Muscle layer of duodenum (tissue), 2 donors: ENCODE measurements at regions not wholly inside any gene's neighbourhood (a gene's known extent, or its start where the extent isn't known, plus 50 kb on each side); places are given as distances from the start of the nearest gene placed in this dataset.
"Not testable (repeated sequence)": the region's sequence is repeated elsewhere in the genome, so short reads cannot be mapped to it uniquely, and the experiment has no call there.

Source experiments
- H3K27ac ChIP-seq: one replicate; pipeline ENCODE4 v1.7.0; 2013; ENCODE audit warnings: mild to moderate bottlenecking, low read length
- H3K27me3 ChIP-seq: one replicate; pipeline ENCODE4 v1.7.0; 2013; ENCODE audit warnings: low read depth, mild to moderate bottlenecking, control low read depth, low read length
- H3K36me3 ChIP-seq, 2 donors: one replicate each; pipeline ENCODE4 v1.7.0; 2013; ENCODE audit warnings: low read length in 2 of 2, control low read depth in 1 of 2, mild to moderate bottlenecking in 1 of 2; ENCODE audit not compliant: insufficient read depth in 2 of 2, control insufficient read depth in 1 of 2
- H3K4me1 ChIP-seq, 2 donors: one replicate each; pipeline ENCODE4 v1.7.0; 2013; ENCODE audit warnings: low read length in 2 of 2, mild to moderate bottlenecking in 2 of 2, control low read depth in 1 of 2, moderate library complexity in 1 of 2; ENCODE audit not compliant: insufficient read depth in 2 of 2, control insufficient read depth in 1 of 2
- H3K4me3 ChIP-seq, 2 donors: one replicate each; pipeline ENCODE4 v1.7.0; 2013; ENCODE audit warnings: low read length in 2 of 2, low read depth in 1 of 2, mild to moderate bottlenecking in 1 of 2
- H3K9me3 ChIP-seq, 2 donors: one replicate each; pipeline ENCODE4 v1.7.0; 2013; ENCODE audit warnings: low read length in 2 of 2, control low read depth in 1 of 2, mild to moderate bottlenecking in 1 of 2; ENCODE audit not compliant: control insufficient read depth in 1 of 2
- donor health status: healthy.

GRCh38 chr1:120621278-120621677, 102.5 kb upstream of the NBPF26 start:
- not testable (repeated sequence) for H3K4me1 ChIP-seq, H3K27ac ChIP-seq, H3K36me3 ChIP-seq, H3K27me3 ChIP-seq, H3K9me3 ChIP-seq, H3K4me3 ChIP-seq

DNA sequence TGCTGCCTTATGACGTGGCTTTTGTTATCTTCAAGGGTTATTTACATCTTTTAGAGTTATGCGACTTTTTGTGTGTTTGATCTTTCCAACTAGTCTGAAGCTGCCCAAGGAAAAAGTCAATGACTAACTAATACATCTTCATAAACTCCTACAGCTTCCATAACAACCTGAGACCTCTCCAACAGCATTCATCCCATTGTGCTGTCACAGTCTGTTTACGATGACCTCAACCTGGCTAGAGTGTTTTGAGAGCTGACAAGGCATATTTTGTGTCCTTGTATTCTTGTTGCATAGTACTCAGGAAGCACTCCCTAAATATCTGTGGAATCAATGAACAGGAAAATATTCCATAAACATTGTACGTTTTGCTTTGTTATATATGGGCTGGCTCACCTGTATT, 100.2 kb upstream of the NBPF26 start:
- H3K27ac ChIP-seq, H3K27me3 ChIP-seq, H3K9me3 ChIP-seq, H3K36me3 ChIP-seq, H3K4me3 ChIP-seq, H3K4me1 ChIP-seq: not testable (repeated sequence)

DNA sequence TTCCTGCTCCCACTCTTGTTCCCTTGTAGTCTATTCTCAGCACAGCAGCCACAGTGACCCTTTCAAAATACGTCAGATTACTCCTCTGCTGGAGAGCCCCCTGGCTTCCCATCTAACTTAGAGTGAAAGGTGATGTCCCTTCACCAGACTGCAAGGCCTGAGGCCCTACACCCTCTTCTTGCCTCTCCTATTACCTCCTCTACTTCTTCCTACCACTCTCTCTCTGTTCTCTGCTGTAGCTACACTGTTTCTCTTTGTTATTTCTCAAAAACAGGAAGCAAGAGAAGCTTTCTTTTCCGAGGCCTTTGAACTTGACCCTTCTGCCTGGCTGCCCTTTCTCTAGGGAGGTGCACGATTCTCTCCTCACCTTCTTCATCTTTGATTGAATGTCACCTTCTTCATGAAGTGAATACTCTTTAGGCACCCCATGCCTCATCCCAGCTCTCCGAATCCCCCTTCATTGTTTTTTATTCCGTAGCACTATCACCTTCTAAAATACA, 99.1 kb upstream of the NBPF26 start:
- not testable (repeated sequence) for H3K9me3 ChIP-seq, H3K36me3 ChIP-seq, H3K27me3 ChIP-seq, H3K4me1 ChIP-seq, H3K27ac ChIP-seq, H3K4me3 ChIP-seq

- H3K27ac ChIP-seq, H3K36me3 ChIP-seq, H3K4me1 ChIP-seq, H3K4me3 ChIP-seq, H3K9me3 ChIP-seq, H3K27me3 ChIP-seq: not testable (repeated sequence)
These were observed 93.8 kb upstream of the NBPF26 start for GRCh38 chr1:120629832-120630455.

DNA sequence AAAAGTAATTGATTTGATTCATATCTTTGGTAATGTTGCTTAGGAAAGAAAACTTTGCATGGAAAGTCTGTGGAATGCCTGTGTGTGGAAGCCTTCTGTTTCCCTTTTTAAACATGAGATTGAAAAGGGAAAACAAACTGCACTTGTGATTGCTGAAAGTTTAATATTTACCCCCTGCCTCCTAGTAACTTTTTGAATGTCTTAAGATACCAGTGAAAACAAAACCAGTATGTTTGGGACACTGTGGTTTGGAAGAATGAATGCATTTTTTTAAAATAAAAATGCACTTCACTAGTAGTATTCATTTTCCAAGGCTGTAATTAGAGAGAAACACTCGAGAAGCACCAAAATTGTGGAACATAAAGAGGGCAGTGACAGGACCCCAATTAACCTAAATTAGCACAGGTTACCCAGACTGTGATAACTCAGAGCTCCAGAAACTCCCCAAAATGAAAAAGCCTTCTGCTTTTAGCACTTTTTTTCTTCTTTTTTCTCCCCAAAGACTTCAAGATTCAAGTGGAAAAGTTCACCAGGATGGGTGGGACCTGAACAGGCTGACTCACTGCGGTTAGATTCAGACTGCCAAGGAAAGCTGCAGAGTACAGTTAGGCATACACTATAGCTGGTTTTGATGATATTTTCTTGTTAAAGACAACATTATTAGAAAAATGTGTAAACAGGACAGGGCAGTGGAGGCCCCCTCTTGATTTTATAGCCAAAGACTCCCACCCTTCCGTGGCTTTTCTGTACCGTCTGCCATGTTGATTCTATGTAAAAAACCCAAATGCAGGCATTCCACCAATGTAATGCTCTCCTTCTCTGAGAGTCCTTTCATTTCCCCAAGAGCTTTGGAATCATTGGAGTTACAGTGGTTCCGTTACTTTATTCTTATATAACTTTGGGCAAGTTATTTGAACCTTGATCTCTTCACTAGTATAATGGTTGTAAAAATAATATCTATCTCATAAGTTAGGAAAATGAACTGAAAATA, 88.6 kb upstream of the NBPF26 start:
- H3K36me3 ChIP-seq, H3K4me1 ChIP-seq, H3K4me3 ChIP-seq, H3K27me3 ChIP-seq, H3K9me3 ChIP-seq, H3K27ac ChIP-seq: not testable (repeated sequence)

GRCh38 chr1:120640261-120641013, 83.3 kb upstream of the NBPF26 start:
- not testable (repeated sequence) for H3K4me1 ChIP-seq, H3K27me3 ChIP-seq, H3K36me3 ChIP-seq, H3K9me3 ChIP-seq, H3K4me3 ChIP-seq, H3K27ac ChIP-seq

- H3K27me3 ChIP-seq, H3K27ac ChIP-seq, H3K36me3 ChIP-seq, H3K4me1 ChIP-seq, H3K9me3 ChIP-seq, H3K4me3 ChIP-seq: not testable (repeated sequence)
These were observed 82.8 kb upstream of the NBPF26 start for GRCh38 chr1:120641014-120641302.

GRCh38 chr1:120647182-120647581, 76.6 kb upstream of the NBPF26 start:
- H3K36me3 ChIP-seq, H3K4me3 ChIP-seq, H3K4me1 ChIP-seq, H3K9me3 ChIP-seq, H3K27ac ChIP-seq, H3K27me3 ChIP-seq: not testable (repeated sequence)

- H3K4me3 ChIP-seq, H3K27me3 ChIP-seq: not testable (repeated sequence)
These were observed 74.7 kb upstream of the NBPF26 start for GRCh38 chr1:120648915-120649623.

DNA sequence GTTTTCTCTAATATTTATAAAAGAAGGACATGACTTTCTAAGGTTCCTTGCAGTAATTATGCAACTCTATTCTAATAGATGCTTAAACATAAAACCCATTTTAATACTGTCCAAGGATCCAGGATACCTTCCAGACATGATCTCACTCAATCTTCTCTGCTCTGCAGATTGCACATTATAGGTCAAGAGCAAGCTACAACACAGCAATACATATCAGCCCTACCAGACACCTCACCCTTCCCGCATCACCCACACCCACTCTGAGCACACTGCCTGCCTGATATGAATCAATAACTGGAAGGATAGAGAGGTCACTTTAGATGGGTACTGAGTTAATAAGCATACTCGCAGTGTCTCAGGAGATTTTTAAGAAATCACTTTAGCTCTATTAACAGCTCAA, 74.0 kb upstream of the NBPF26 start:
- H3K27me3 ChIP-seq, H3K4me3 ChIP-seq, H3K27ac ChIP-seq, H3K9me3 ChIP-seq, H3K36me3 ChIP-seq, H3K4me1 ChIP-seq: not testable (repeated sequence)

More at GRCh38 chr1:120648915-120649623, 74.7 kb upstream of the NBPF26 start:
- not testable (repeated sequence) for H3K27ac ChIP-seq, H3K9me3 ChIP-seq, H3K4me1 ChIP-seq, H3K36me3 ChIP-seq

DNA sequence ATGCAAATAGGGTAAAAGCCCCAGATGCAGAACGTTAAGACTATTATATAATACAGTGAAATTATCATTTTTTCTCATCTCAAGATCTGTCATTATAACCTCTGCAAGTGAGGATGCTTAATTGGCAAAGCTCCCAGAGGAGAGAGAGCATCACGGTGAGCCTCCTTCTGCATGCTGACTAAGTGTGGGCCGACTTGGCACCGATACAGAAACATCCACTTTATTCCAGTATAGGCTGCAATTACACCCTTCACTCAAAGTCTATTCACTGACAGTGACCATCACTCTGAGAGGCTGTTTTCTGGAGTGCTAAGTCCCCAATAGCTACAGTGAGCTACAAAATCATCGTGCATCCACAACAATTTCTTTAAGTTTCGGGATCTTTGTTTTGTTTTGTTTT, 69.6 kb upstream of the NBPF26 start:
- H3K4me3 ChIP-seq, result not testable (repeated sequence)

More for the DNA sequence above, 69.6 kb upstream of the NBPF26 start:
- not testable (repeated sequence) for H3K36me3 ChIP-seq, H3K27me3 ChIP-seq, H3K4me1 ChIP-seq, H3K27ac ChIP-seq, H3K9me3 ChIP-seq
